COR-L47 (cell line): ENCODE measurements at regions not wholly inside any gene's neighbourhood (a gene's known extent, or its start where the extent isn't known, plus 50 kb on each side); places are given as distances from the start of the nearest gene placed in this dataset.
"Not testable (repeated sequence)": the region's sequence is repeated elsewhere in the genome, so short reads cannot be mapped to it uniquely, and the experiment has no call there.

Experiments
- DNase-seq: peaks from one replicate; lab custom pipeline; 2025; lab: John Stamatoyannopoulos, UW

DNA sequence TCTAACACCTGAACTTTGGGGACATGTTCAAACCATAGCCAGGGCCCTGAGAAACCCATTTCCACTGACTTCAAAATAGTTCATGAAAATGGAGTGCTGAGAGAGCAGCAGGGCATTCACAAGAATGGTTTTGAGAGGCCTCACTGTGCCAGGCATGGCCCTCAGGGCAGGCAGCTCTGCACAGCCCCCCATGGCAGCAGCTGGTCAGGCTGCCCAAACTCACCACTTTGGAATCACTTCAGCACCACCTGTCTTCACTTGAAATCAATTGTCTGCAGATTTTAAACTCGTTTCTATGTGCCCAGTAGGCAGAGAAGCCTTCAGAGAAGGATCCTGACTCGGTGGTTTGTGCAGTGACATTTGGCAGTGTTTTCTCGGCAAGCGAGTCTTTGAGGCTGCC is 73.8 kb upstream of the SAMD11 start:
- not testable (repeated sequence) for DNase-seq

- not testable (repeated sequence) for DNase-seq
These were observed 73.4 kb upstream of the SAMD11 start for GRCh38 chr1:850318-850717.

- not testable (repeated sequence) for DNase-seq
These were observed 72.3 kb upstream of the SAMD11 start for GRCh38 chr1:851398-851797.

DNA sequence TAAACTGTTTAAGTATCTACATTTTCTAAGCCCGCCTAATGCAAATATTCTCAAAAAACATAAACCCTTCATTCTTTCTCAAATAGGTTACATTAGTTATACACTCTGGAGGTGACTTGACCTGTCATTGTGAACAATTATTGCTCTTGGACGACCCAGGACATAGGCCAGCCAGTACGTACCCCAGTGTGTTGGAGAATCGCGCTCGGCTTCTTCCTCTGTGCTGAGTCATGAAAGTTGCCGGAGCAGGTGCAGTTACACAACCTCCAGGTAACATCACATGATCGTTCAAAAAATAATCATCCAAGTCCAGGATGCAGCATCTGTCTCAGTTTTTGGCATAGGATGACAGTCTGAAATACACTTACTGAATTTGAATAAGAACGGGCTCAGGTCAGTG is 71.9 kb upstream of the SAMD11 start:
- not testable (repeated sequence) for DNase-seq

GRCh38 chr1:855202-855981 is 68.3 kb upstream of the SAMD11 start:
- not testable (repeated sequence) for DNase-seq

GRCh38 chr1:856541-857057 is 67.1 kb upstream of the SAMD11 start:
- not testable (repeated sequence) for DNase-seq

GRCh38 chr1:857926-858648 is 65.6 kb upstream of the SAMD11 start:
- not testable (repeated sequence) for DNase-seq

DNA sequence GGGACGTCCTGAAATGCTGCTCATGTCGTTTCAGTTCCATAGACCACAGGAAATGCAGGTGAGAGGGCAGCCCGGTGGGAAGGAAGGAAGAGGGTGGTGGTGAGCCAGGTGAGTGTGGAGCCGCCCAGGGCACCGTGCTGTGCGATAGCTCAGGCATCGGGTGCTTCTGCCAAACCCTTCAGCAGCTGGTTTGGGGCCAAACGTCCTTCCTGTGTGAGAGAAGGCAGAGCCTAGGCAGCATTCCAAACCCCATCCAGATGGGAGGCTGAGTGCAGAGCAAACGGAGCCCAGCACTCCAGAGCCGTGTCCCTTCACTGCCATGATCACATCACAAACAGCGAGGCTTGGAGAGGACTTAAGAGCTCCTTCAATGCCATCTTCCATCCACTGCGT is 65.1 kb upstream of the SAMD11 start:
- peak; percentile 83 for DNase-seq

- not testable (repeated sequence) for DNase-seq
These were observed 62.8 kb upstream of the SAMD11 start for GRCh38 chr1:860941-861340.

DNA sequence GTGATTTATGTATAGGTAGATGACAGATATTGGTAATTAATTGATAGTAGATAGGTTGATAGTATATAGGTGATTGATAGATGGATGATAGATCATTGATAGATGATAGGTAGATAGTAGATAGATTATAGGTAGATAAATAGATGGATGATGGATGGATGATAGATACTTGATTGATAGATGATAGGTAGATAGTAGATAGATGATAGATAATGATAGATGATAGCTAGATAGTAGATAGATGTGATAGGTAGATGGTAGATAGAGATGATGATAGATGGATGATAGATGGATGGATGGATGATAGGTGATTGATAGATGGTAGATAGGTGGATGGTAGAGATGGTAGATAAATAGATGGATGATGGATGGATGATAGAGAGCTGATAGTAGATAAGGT is 62.0 kb upstream of the SAMD11 start:
- no peak for DNase-seq

GRCh38 chr1:862601-863000 is 61.1 kb upstream of the SAMD11 start:
- DNase-seq: not testable (repeated sequence)

- not testable (repeated sequence) for DNase-seq
These were observed 58.1 kb upstream of the SAMD11 start for GRCh38 chr1:865633-866032.

DNA sequence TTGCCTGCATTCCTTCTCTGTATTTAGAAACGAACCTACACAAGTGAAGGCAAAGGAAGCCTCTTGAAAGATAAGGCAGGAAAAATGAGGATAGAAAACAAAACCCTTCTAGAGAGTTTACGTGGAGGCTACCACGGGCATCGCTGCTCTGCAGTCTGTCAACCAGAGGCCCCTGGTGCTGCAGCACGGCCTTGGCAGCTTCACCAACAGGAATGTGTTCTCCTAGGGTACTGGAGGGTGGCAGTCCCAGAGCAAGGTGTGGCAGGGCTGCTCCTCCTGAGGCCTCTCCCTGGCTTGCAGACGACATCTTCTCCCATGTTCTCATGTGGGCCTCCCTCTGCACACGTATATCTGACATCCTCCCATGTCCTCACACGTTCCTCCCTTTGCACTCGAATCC is 57.6 kb upstream of the SAMD11 start:
- no peak for DNase-seq

DNA sequence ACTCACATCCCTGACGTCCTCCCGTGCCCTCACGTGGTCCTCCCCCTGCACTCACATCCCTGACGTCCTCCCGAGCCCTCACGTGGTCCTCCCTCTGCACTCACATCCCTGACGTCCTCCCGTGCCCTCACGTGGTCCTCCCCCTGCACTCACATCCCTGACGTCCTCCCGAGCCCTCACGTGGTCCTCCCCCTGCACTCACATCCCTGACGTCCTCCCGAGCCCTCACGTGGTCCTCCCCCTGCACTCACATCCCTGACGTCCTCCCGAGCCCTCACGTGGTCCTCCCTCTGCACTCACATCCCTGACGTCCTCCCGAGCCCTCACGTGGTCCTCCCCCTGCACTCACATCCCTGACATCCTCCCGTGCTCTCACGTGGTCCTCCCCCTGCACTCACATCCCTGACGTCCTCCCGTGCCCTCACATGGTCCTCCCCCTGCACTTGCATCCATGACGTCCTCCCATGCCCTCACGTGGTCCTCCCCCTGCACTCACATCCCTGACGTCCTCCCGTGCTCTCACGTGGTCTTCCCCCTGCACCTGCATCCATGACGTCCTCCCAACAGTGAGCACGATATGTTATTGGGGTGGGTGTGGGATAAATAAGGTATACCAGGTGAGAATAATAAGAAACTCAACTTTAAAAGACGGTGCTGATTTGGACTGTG is 57.0 kb upstream of the SAMD11 start:
- DNase-seq: not testable (repeated sequence)

DNA sequence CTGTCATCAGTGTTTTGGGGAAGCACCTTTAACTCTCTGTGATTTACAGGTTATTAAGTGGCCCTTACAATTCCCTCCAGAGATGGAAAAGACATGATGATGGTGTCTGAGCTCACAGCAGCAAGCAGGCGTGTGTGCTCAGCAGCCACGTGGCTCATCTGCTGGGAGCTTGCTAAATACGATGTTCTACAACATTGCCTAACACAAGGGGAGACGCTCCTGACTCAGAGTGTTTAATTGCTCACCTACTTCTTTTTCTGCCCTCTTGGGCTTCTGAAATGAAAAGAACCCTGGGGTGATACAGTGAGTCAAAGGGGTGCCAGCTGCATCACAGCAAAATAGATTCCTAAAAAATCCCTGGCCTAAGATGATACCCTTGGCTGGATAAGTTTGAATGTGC is 56.2 kb upstream of the SAMD11 start:
- not testable (repeated sequence) for DNase-seq

- peak; percentile 49 for DNase-seq
These were observed 54.1 kb upstream of the SAMD11 start for GRCh38 chr1:869499-870244.
